Activated naive CD8-positive, alpha-beta T cell treated with anti-CD3 and anti-CD28 coated beads for 36 hours (primary cell): ENCODE measurements at regions not wholly inside any gene's neighbourhood (a gene's known extent, or its start where the extent isn't known, plus 50 kb on each side); places are given as distances from the start of the nearest gene placed in this dataset.
"Not testable (repeated sequence)": the region's sequence is repeated elsewhere in the genome, so short reads cannot be mapped to it uniquely, and the experiment has no call there.

Experiments
- DNase-seq: peaks from one replicate; pipeline ENCODE4 v3.0.0; 2021
- H3K27ac Mint-ChIP-seq: one replicate; pipeline ENCODE4 v1.8.0; 2022; ENCODE audit warnings: mild to moderate bottlenecking, moderate library complexity, mixed read lengths
- H3K27me3 Mint-ChIP-seq: one replicate; pipeline ENCODE4 v1.8.0; 2022; ENCODE audit warnings: mild to moderate bottlenecking, mixed read lengths
- H3K36me3 Mint-ChIP-seq: one replicate; pipeline ENCODE4 v1.8.0; 2021; ENCODE audit warnings: mild to moderate bottlenecking, mixed read lengths
- H3K4me1 Mint-ChIP-seq: one replicate; pipeline ENCODE4 v1.8.0; 2021; ENCODE audit warnings: mixed read lengths
- H3K4me3 Mint-ChIP-seq: one replicate; pipeline ENCODE4 v1.8.0; 2022; ENCODE audit warnings: mild to moderate bottlenecking, moderate library complexity, mixed read lengths
- H3K9me3 Mint-ChIP-seq: one replicate; pipeline ENCODE4 v1.8.0; 2022; ENCODE audit warnings: mixed read lengths

DNA sequence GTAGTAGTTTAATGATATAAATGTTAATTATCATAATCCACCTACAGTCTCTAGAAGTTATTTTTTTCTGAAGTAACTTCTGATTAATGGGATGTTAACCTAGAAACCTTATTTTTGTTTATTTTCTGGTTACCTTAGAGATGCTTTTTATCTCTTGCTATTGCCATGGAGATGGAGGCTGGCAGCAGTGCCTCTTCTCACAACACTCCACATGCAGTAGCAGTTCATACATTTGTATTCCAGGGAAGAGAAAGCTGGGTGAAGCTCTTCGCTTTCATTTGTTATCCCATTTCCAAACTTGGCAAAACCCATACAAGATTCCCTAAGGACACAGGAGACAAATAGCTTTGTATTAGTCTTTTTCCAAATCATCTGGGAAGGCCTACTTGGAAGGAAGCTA lies 1794.1 kb upstream of the LRRTM1 start:
- Mint-ChIP-seq H3K27me3 (no peaks in the 10 kb centered on the region), H3K4me3 (no peak overlapping the region), H3K9me3 (peaks cover 1% of the 10 kb centered on the region), H3K4me1 (no peaks in the 10 kb centered on the region), H3K27ac (no peak overlapping the region), H3K36me3 (no peaks in the 10 kb centered on the region)
- no peak for DNase-seq

DNA sequence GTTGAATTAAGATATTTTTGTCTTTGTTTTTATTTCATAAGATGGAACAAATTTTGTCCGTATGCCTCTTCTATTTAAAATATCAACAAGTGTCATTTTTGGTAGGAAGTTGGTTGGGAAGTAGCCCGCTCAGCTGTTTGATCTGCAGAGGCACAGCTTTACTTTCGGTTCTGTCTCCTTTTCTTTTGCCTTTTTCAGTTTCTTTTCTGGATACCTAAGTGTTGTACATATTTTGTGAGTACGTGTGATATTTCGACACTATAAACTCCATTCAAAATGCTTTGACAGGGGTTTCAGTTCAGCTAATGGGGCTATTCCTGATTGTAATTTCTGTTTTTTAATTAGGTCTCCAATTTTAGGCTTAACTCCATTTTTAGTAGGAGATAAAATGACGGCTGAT lies 1785.0 kb upstream of the LRRTM1 start:
- no peaks in the 10 kb centered on the region for H3K36me3 Mint-ChIP-seq
- no peaks in the 10 kb centered on the region for H3K27me3 Mint-ChIP-seq
- H3K27ac Mint-ChIP-seq = no peak overlapping the region
- peaks cover 5% of the 10 kb centered on the region for H3K9me3 Mint-ChIP-seq
- H3K4me3 Mint-ChIP-seq = no peak overlapping the region
- no peaks in the 10 kb centered on the region for H3K4me1 Mint-ChIP-seq
- DNase-seq = no peak

DNA sequence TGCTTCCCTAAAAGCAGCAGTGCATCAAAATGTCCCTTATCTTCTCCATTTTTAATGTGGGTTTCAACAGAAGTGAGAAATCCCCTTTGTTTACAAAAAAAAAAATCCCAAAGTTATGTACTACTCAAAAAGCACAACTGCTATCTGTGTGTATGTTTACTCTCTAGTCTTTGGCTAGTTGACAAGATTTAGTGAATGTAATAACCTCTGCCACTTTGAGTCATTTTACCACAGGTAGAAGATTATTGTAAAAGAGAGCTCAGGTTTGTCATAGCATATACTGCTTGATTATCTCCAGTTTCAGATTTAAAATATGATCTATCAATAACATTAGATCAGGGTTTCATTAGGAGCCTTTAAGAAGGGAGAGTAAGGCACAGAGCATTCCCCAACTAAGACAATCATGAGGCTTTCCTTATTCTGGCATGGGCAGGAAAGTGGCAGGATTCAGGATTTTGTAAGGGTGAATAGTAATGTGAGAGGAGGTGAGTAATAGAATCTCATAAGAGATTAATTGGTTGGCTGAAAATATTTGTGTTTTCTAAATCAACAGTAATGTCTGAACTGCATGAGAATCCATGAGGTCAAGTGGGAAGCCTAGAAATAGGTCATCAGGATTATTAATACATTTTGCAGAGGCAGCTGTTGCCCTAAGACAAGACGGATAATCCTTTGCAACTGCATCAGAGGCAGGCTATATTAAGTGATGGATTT lies 1780.3 kb upstream of the LRRTM1 start:
- peaks cover 5% of the 10 kb centered on the region for H3K9me3 Mint-ChIP-seq
- H3K27ac Mint-ChIP-seq = no peak overlapping the region
- no peaks in the 10 kb centered on the region for H3K27me3 Mint-ChIP-seq
- no peak for DNase-seq
- H3K4me1 Mint-ChIP-seq = no peaks in the 10 kb centered on the region
- H3K4me3 Mint-ChIP-seq = no peak overlapping the region
- H3K36me3 Mint-ChIP-seq = no peaks in the 10 kb centered on the region

DNA sequence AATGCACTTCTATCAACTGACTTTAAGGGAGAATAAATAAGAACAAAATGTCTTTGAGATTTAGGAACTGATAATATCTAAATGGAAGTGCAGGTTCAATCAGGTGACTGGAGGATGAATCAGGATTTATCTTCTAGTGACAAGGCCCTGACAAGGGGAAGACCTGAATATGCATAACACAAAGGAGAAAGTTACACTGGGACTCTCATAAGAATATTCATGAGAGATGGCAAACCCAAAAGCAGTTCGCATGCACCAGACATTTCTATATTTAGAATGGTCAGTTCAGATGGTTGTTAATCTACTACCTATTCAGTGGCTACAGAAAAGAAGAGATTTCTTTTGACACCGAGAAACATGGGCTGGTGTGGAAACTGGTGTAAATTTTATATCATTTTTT lies 1771.3 kb upstream of the LRRTM1 start:
- no peaks in the 10 kb centered on the region for H3K4me1 Mint-ChIP-seq
- no peak for DNase-seq
- no peaks in the 10 kb centered on the region for H3K27me3 Mint-ChIP-seq
- H3K36me3 Mint-ChIP-seq = no peaks in the 10 kb centered on the region
- H3K27ac Mint-ChIP-seq = no peak overlapping the region
- no peak overlapping the region for H3K4me3 Mint-ChIP-seq
- no peaks in the 10 kb centered on the region for H3K9me3 Mint-ChIP-seq

DNA sequence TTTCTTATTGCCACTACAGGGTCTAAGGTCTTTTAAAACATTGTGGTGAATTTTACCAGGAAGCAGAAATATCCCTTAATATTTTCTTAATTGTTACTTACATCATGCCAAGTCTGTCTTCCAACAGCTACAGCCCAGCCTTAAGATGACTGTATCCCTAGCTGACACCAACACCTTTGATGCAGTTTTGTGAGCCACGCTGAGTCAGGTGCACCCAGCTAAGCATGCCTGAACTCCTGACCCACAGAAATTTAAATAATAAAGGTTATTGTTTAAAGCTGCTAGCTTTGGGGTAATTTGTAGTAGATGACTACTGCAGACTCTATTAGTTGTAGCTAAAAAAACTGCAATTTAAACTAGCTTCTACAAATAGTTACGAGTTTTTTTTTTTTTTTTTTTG lies 1757.9 kb upstream of the LRRTM1 start:
- H3K36me3 Mint-ChIP-seq = no peaks in the 10 kb centered on the region
- H3K27ac Mint-ChIP-seq = no peak overlapping the region
- H3K27me3 Mint-ChIP-seq = no peaks in the 10 kb centered on the region
- H3K4me1 Mint-ChIP-seq = no peaks in the 10 kb centered on the region
- H3K9me3 Mint-ChIP-seq = peaks cover 5% of the 10 kb centered on the region
- DNase-seq = no peak
- no peak overlapping the region for H3K4me3 Mint-ChIP-seq

DNA sequence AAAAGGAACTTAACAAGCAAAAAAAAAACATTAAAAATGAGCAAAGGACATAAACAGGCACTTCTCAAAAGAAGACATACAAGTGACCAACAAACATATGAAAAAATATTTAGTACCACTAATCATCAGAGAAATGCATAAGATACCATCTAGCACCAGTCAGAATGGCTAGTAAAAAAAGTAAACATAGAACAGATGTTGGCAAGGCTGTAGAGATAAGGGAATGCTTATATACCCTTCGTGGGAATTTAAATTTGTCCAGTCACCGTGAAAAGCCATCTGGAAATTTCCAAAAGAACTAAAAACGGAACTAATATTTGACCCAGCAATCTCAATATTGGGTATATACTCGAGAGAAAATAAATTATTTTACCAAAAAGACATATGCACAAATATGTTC lies 1751.3 kb upstream of the LRRTM1 start:
- H3K36me3 Mint-ChIP-seq = no peaks in the 10 kb centered on the region
- H3K4me1 Mint-ChIP-seq = no peaks in the 10 kb centered on the region
- DNase-seq = no peak
- no peaks in the 10 kb centered on the region for H3K27me3 Mint-ChIP-seq
- H3K27ac Mint-ChIP-seq = no peak overlapping the region
- H3K9me3 Mint-ChIP-seq = peaks cover 4% of the 10 kb centered on the region
- H3K4me3 Mint-ChIP-seq = no peak overlapping the region

DNA sequence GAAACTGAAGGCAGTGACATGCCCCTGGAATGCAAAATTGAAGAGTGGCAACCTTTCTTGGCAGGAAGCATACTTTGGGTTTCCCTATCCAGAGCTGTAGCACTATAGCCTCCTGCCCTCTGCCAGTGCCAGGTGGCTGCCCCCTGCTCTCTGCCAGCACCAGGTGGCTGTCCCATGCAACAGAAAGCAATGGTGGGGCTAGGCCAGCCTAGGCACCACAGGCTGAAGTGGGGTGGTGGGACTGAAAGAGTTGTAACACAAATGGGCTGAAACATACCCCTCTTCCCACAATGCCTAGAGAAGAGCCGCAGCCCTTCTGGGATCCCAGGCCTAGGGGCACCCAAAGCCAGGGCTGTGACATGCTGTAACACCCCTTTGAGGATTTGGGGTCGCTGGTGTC lies 1739.3 kb upstream of the LRRTM1 start:
- Mint-ChIP-seq H3K4me3 (no peak overlapping the region), H3K4me1 (no peaks in the 10 kb centered on the region), H3K36me3 (no peaks in the 10 kb centered on the region), H3K9me3 (peaks cover 9% of the 10 kb centered on the region), H3K27ac (no peak overlapping the region), H3K27me3 (no peaks in the 10 kb centered on the region)
- no peak for DNase-seq

DNA sequence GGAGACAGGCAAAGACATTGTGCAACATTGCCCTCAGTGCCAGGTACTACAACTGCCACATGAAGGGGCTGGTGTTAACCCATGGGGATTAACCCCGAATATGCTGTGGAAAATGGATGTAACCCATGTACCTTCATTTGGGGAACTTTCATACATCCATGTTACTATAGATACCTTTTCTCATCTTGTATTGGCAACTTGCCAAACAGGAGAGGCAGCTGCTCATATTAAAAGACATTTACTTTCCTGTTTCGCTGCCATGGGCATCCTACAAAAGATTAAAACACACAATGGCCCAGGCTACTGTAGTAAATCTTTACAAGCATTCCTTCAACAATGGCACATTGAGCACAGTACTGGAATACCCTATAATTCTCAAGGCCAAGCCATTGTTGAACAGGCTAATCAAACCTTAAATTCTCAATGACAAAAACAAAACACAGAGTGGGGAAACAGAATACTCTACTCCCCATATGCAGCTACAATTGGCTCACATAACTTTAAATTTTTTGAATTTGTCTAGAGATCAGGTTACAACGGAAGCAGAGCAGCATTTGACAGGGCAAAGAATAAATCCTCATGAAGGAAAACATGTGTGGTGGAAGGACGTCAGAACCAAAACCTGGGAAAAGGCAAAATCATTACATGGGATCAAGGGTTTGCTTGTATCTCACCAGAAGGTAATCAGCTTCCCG lies 1723.5 kb upstream of the LRRTM1 start:
- Mint-ChIP-seq H3K27ac (no peak overlapping the region), H3K4me1 (no peaks in the 10 kb centered on the region), H3K36me3 (no peaks in the 10 kb centered on the region), H3K27me3 (no peaks in the 10 kb centered on the region), H3K9me3 (peaks cover 5% of the 10 kb centered on the region), H3K4me3 (no peak overlapping the region)
- no peak for DNase-seq

DNA sequence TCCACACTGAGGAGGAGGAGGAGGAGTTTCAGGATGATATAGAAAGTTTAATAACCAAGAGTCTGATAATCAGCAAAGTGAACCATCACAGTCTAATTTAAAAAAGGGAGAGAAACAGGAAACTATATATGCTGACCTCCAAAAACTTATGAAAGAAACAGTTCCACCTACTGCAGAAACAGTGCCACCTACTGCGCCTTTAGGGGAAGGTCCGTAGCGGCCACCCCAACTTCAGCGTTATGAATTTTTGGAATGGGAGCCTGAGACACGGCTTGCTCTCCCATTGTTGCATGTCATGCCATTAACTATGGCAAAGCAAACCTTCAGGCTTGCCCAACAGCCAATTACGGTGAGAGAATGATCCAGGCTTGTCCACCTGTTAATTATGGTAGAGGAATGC lies 1719.2 kb upstream of the LRRTM1 start:
- DNase-seq = no peak
- H3K27me3 Mint-ChIP-seq = no peaks in the 10 kb centered on the region
- H3K4me1 Mint-ChIP-seq = no peaks in the 10 kb centered on the region
- no peak overlapping the region for H3K27ac Mint-ChIP-seq
- peaks cover 5% of the 10 kb centered on the region for H3K9me3 Mint-ChIP-seq
- no peaks in the 10 kb centered on the region for H3K36me3 Mint-ChIP-seq
- H3K4me3 Mint-ChIP-seq = no peak overlapping the region

DNA sequence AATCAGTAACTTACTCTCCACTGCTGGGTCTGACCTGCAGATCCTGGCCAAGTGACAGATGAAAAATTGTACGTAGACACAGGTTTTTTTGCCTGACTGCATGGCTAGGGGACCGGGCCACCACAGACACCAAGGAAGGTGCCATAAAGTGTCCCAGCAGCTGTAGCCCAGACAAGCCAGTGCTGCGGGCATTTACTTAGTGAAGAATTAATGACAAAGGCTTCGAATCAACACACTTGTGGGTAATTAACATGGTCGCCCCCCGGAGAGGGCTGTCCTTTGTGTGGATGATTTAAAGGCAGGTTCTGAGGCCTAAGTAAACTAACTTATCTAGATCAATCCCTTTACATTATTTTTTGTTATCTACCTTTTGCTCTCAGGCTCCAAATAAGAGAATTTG lies 1709.1 kb upstream of the LRRTM1 start:
- Mint-ChIP-seq H3K4me3 (no peak overlapping the region), H3K36me3 (no peaks in the 10 kb centered on the region), H3K27ac (no peak overlapping the region), H3K9me3 (peaks cover under 1% of the 10 kb centered on the region), H3K27me3 (no peaks in the 10 kb centered on the region), H3K4me1 (no peaks in the 10 kb centered on the region)
- no peak for DNase-seq

DNA sequence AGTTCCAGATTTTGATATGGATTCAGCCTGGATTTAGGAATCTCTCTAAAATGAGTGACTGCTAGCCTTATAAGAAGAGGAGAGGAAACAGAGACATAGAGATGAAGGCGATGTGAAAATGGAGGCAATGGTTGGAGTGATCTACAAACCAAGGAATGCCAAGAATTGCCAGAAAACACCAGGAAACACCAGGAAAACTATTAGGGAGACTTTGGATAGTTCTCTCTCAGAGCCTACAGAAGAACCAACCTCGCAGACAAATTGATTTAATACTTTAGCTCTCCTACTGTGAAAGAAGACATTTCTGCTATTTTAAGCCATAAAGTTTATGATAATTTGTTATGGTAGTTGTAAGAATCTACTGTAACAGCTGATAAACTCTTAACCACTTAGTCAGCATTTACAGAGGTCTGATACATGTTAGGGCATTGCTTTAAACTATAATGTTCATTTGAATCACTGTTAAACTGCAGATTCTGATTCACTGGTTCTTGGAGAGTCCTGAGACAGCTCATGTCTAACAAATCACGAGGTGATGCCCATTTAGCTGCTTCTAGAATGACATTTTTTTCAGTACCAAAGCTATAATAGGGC lies 1702.6 kb upstream of the LRRTM1 start:
- H3K4me1 Mint-ChIP-seq = no peaks in the 10 kb centered on the region

DNA sequence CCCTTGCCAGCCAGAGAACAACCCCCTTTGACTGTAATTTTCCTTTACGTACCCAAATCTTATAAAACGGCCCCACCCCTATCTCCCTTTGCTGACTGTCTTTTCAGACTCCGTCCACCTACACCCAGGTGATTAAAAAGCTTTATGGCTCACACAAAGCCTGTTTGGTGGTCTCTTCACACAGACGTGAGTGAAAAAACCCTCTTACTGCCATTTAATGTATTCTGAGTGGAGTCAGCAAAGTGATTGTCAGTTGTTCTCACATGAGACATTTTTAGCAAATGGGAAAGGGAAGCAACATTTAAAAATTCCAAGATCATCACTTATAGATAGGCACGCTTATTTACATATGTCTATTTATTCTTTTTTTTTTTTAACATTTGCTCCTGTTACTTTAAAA lies 1701.3 kb upstream of the LRRTM1 start:
- not testable (repeated sequence) for H3K4me1 Mint-ChIP-seq, H3K27ac Mint-ChIP-seq, H3K4me3 Mint-ChIP-seq, H3K9me3 Mint-ChIP-seq, DNase-seq, H3K27me3 Mint-ChIP-seq, H3K36me3 Mint-ChIP-seq

More for the DNA sequence above, 1702.6 kb upstream of the LRRTM1 start:
- peaks cover 6% of the 10 kb centered on the region for H3K9me3 Mint-ChIP-seq
- H3K36me3 Mint-ChIP-seq = no peaks in the 10 kb centered on the region
- no peak overlapping the region for H3K4me3 Mint-ChIP-seq
- no peak overlapping the region for H3K27ac Mint-ChIP-seq
- no peak for DNase-seq
- H3K27me3 Mint-ChIP-seq = no peaks in the 10 kb centered on the region

DNA sequence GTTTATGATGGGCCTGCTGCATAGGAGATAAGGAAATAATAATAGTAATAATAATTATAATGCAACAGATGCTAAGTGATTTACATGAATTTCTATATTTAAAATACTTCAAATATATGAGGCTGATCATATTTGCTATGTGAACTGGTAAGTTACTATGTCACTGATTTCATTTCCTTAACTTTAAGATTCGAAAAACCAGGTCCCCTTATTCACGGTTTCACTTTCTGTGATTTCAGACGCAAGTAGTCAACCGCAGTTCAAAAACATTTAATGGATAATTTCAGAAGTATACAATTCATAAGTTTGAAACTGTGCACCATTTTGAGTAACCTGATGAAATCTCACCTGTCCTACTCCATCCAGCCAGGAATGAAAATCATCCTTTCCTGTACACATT lies 1697.1 kb upstream of the LRRTM1 start:
- no peak for DNase-seq
- Mint-ChIP-seq H3K27me3 (no peaks in the 10 kb centered on the region), H3K9me3 (peaks cover 2% of the 10 kb centered on the region), H3K36me3 (no peaks in the 10 kb centered on the region), H3K27ac (no peak overlapping the region), H3K4me3 (no peak overlapping the region), H3K4me1 (no peaks in the 10 kb centered on the region)

DNA sequence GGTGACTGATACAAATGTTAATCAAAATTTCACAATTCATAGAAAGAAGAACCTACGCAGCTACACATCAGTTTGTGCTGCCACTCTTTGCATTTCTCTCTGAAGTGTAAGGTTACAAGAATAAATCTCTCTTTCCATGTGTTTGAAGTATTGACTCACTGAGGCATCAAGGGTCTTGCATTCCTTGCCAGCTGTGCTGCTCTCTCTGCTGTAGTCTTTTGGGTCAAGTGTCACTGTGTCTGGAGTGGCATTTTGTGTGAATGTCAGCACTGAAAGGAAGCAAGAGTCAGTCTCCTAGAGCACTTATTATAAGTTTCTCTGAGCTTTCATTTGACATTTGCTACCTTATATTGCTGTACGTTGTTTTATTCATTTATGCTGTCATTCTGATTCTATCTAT lies 1696.1 kb upstream of the LRRTM1 start:
- H3K27me3 Mint-ChIP-seq = no peaks in the 10 kb centered on the region
- no peaks in the 10 kb centered on the region for H3K4me1 Mint-ChIP-seq
- H3K27ac Mint-ChIP-seq = no peak overlapping the region
- H3K9me3 Mint-ChIP-seq = peaks cover 2% of the 10 kb centered on the region
- no peaks in the 10 kb centered on the region for H3K36me3 Mint-ChIP-seq
- H3K4me3 Mint-ChIP-seq = no peak overlapping the region
- no peak for DNase-seq

DNA sequence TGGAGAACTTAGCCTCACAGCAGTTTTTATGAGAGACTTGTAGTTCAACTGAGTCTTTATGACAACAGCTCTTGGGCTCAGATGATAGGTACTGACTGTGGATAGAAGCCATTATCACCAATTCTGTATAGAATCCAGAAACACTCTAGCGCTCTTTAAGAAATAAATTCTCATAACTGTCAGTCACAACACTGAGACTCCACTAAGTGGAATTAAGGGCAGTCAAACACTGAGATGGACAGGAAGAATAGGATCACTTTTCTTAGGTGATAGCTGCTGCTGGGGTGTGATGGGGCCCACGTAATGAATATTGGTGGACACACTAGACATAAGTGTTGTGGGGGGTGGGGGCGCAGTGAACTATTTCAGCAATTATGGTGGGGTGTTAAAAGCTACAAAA lies 1691.8 kb upstream of the LRRTM1 start:
- H3K4me1 Mint-ChIP-seq = no peaks in the 10 kb centered on the region
- no peak overlapping the region for H3K4me3 Mint-ChIP-seq
- no peak overlapping the region for H3K27ac Mint-ChIP-seq
- H3K9me3 Mint-ChIP-seq = peaks cover 2% of the 10 kb centered on the region
- H3K36me3 Mint-ChIP-seq = no peaks in the 10 kb centered on the region
- no peaks in the 10 kb centered on the region for H3K27me3 Mint-ChIP-seq
- no peak for DNase-seq

DNA sequence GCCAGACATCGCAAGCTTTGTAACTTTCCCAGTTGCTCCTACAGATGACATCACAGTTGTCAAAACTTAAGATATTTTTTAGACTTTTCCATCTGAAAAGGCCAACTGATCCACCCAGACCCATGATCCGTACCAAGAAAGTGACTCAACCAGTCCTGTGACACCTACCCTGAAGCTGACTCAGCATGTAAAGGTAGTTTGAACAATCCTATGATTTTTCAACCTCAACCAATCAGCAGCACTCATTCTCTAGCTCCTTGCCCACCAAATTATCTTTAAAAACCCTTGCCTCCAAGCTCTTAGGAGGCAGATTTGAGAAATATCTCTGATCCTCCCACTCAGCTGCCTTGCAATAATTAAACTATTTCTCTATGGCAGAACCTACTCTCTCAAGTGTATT lies 1686.7 kb upstream of the LRRTM1 start:
- Mint-ChIP-seq H3K4me1 (no peaks in the 10 kb centered on the region), H3K27me3 (no peaks in the 10 kb centered on the region), H3K4me3 (no peak overlapping the region), H3K9me3 (peaks cover 2% of the 10 kb centered on the region), H3K36me3 (no peaks in the 10 kb centered on the region), H3K27ac (no peak overlapping the region)
- DNase-seq = no peak
